HEK293 (cell line): ENCODE measurements at regions not wholly inside any gene's neighbourhood (a gene's known extent, or its start where the extent isn't known, plus 50 kb on each side); places are given as distances from the start of the nearest gene placed in this dataset.

ENCODE experiments used
- CTCF ChIP-seq: fragments of 450-650 bp; formaldehyde crosslinking; IDR thresholded peaks from 2 replicates; pipeline ENCODE4 v1.5.1; 2016; ENCODE audit warnings: missing biosample characterization, missing genetic modification characterization
- KLF9 ChIP-seq: fragments of 450-650 bp; formaldehyde crosslinking; IDR thresholded peaks from 2 replicates; pipeline ENCODE4 v1.5.1; 2016; ENCODE audit warnings: missing biosample characterization, missing genetic modification characterization, low read depth
- ZNF274 ChIP-seq, 2 experiments: fragments of 200-500 bp in 1 of 2; fragments of 450-650 bp in 1 of 2; sonication (Bioruptor generic) in 1 of 2; formaldehyde crosslinking in 1 of 2; IDR thresholded peaks; 2 replicates each; pipeline versions ENCODE4 v1.5.1 to v1.6.1; 2014 to 2016; ENCODE audit warnings: borderline replicate concordance in 1 of 2, inconsistent platforms in 1 of 2, low read length in 1 of 2, missing biosample characterization in 1 of 2, missing genetic modification characterization in 1 of 2
- ZNF292 ChIP-seq: fragments of 450-650 bp; formaldehyde crosslinking; IDR thresholded peaks from 2 replicates; pipeline ENCODE4 v1.5.1; 2016; ENCODE audit warnings: low read depth, missing biosample characterization, missing genetic modification characterization, borderline replicate concordance
- ZNF518A ChIP-seq: fragments of 450-650 bp; formaldehyde crosslinking; conservative IDR thresholded peaks from 2 replicates; pipeline ENCODE4 v1.5.1; 2016; ENCODE audit warnings: low read depth, missing biosample characterization, missing genetic modification characterization
- ZNF544 ChIP-seq: fragments of 450-650 bp; formaldehyde crosslinking; IDR thresholded peaks from 2 replicates; pipeline ENCODE4 v1.5.0; 2017; ENCODE audit warnings: missing biosample characterization, missing genetic modification characterization
- ZNF549 ChIP-seq: fragments of 450-650 bp; IDR thresholded peaks from 2 replicates; pipeline ENCODE4 v1.5.1; 2018; ENCODE audit warnings: missing biosample characterization, missing genetic modification characterization, mild to moderate bottlenecking, inconsistent platforms, moderate library complexity
- TF ChIP-seq, protein P1 (sequence below): fragments of 450-650 bp; formaldehyde crosslinking; IDR thresholded peaks from 2 replicates; pipeline ENCODE4 v1.5.1; 2016; ENCODE audit warnings: missing biosample characterization, missing genetic modification characterization

DNA sequence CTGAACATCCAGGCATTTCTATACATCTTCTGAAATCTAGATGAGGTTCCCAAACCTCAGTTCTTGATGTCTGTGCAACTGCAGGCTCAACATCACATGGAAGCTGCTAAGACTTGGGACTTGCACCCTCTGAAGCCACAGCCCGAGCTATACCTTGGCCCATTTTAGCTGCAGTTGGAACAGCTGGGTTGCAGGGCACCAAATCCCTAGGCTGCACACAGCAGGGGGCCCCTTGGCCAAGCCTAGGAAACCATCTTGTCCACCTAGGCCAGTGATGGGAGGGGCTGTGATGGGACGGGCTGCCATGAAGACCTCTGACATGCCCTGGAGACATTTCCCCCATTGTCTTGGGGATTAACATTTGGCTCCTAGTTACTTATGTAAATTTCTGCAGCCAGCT, 415.8 kb upstream of the SUCLG2 start:
- TF ChIP-seq, protein P1, sequence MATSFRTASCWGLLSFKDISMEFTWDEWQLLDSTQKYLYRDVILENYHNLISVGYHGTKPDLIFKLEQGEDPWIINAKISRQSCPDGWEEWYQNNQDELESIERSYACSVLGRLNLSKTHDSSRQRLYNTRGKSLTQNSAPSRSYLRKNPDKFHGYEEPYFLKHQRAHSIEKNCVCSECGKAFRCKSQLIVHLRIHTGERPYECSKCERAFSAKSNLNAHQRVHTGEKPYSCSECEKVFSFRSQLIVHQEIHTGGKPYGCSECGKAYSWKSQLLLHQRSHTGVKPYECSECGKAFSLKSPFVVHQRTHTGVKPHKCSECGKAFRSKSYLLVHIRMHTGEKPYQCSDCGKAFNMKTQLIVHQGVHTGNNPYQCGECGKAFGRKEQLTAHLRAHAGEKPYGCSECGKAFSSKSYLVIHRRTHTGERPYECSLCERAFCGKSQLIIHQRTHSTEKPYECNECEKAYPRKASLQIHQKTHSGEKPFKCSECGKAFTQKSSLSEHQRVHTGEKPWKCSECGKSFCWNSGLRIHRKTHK (tag by site-specific recombination): no peak
- TF ChIP-seq CTCF (tag by site-specific recombination) (no peak), ZNF544 (no peak), ZNF292 (tag by site-specific recombination) (no peak), KLF9 (tag by site-specific recombination) (no peak), ZNF274 (IDR thresholded peaks at IDR 0.05; ENCODE audit: low read length) (no peak), ZNF274 (tag by site-specific recombination; IDR thresholded peaks at IDR 0.05; ENCODE audit: borderline replicate concordance) (no peak), ZNF518A (no peak), ZNF549 (tag by site-specific recombination) (no peak)
